NCI-H2107 treated with DMSO at 0.1 percent for 48 hours (cell line): ENCODE measurements at regions not wholly inside any gene's neighbourhood (a gene's known extent, or its start where the extent isn't known, plus 50 kb on each side); places are given as distances from the start of the nearest gene placed in this dataset.
"Not testable (repeated sequence)": the region's sequence is repeated elsewhere in the genome, so short reads cannot be mapped to it uniquely, and the experiment has no call there.

Experiments
- DNase-seq: peaks from one replicate; lab custom pipeline; 2025; ENCODE audit not compliant: unreplicated experiment; lab: John Stamatoyannopoulos, UW

- not testable (repeated sequence) for DNase-seq
These were observed 126.2 kb downstream of the MTERF1 start for GRCh38 chr7:91754280-91754679.

GRCh38 chr7:91755121-91755520, 125.4 kb downstream of the MTERF1 start:
- not testable (repeated sequence) for DNase-seq

GRCh38 chr7:91759205-91759863, 121.2 kb downstream of the MTERF1 start:
- no peak for DNase-seq

GRCh38 chr7:91767820-91768219, 112.7 kb downstream of the MTERF1 start:
- no peak for DNase-seq

- no peak for DNase-seq
These were observed 109.1 kb downstream of the MTERF1 start for GRCh38 chr7:91771394-91771793.

- DNase-seq, result no peak
These were observed 108.3 kb downstream of the MTERF1 start for GRCh38 chr7:91771921-91772815.

GRCh38 chr7:91776171-91776570, 104.3 kb downstream of the MTERF1 start:
- no peak for DNase-seq

- DNase-seq, result no peak
These were observed 103.0 kb downstream of the MTERF1 start for GRCh38 chr7:91777522-91777921.

- DNase-seq, result no peak
These were observed 102.1 kb downstream of the MTERF1 start for GRCh38 chr7:91778416-91778815.

- no peak for DNase-seq
These were observed 100.0 kb downstream of the MTERF1 start for GRCh38 chr7:91780521-91780920.

GRCh38 chr7:91784469-91784868, 96.0 kb downstream of the MTERF1 start:
- DNase-seq, result peak; percentile 69

- DNase-seq, result no peak
These were observed 92.6 kb downstream of the MTERF1 start for GRCh38 chr7:91787931-91788330.

GRCh38 chr7:91789086-91789485, 91.4 kb downstream of the MTERF1 start:
- no peak for DNase-seq

- DNase-seq, result no peak
These were observed 90.9 kb downstream of the MTERF1 start for GRCh38 chr7:91789558-91789957.

GRCh38 chr7:91790646-91791045, 89.9 kb downstream of the MTERF1 start:
- DNase-seq, result not testable (repeated sequence)

GRCh38 chr7:91796122-91796521, 84.4 kb downstream of the MTERF1 start:
- DNase-seq, result no peak

- DNase-seq, result no peak
These were observed 82.1 kb downstream of the MTERF1 start for GRCh38 chr7:91798425-91798824.

GRCh38 chr7:91800389-91800788, 80.1 kb downstream of the MTERF1 start:
- no peak for DNase-seq

GRCh38 chr7:91801331-91801983, 79.0 kb downstream of the MTERF1 start:
- no peak for DNase-seq

- DNase-seq, result no peak
These were observed 69.3 kb downstream of the MTERF1 start for GRCh38 chr7:91811236-91811635.

GRCh38 chr7:91811641-91812040, 68.9 kb downstream of the MTERF1 start:
- no peak for DNase-seq

GRCh38 chr7:91812388-91812787, 68.1 kb downstream of the MTERF1 start:
- no peak for DNase-seq
